Inferior parietal cortex (tissue), 1 donor: ENCODE measurements at regions not wholly inside any gene's neighbourhood (a gene's known extent, or its start where the extent isn't known, plus 50 kb on each side); places are given as distances from the start of the nearest gene placed in this dataset.

ENCODE experiments used
- DNase-seq: peaks from one replicate; pipeline ENCODE4 v3.0.0-alpha.2; 2016; ENCODE audit errors: extremely low spot score

- DNase-seq = no peak
Observed at GRCh38 chrX:69083801-69084200, 81.5 kb downstream of the PJA1 start.

GRCh38 chrX:69083361-69083760, 81.9 kb downstream of the PJA1 start:
- DNase-seq = no peak

- DNase-seq = no peak
Observed at GRCh38 chrX:69082753-69083150, 82.5 kb downstream of the PJA1 start.

GRCh38 chrX:69082055-69082752, 83.0 kb downstream of the PJA1 start:
- DNase-seq = no peak

GRCh38 chrX:69080855-69081465, 84.3 kb downstream of the PJA1 start:
- no peak for DNase-seq

- DNase-seq = no peak
Observed at GRCh38 chrX:69079268-69079667, 86.0 kb downstream of the PJA1 start.

GRCh38 chrX:69077895-69078455, 87.3 kb downstream of the PJA1 start:
- no peak for DNase-seq

GRCh38 chrX:69076088-69076487, 89.2 kb downstream of the PJA1 start:
- DNase-seq = no peak

GRCh38 chrX:69074726-69075125, 90.5 kb downstream of the PJA1 start:
- no peak for DNase-seq

- DNase-seq = no peak
Observed at GRCh38 chrX:69073721-69074120, 91.5 kb downstream of the PJA1 start.

GRCh38 chrX:69073241-69073640, 92.0 kb downstream of the PJA1 start:
- DNase-seq = no peak

- no peak for DNase-seq
Observed at GRCh38 chrX:69072486-69073006, 92.7 kb downstream of the PJA1 start.

GRCh38 chrX:69070949-69071650, 94.2 kb downstream of the PJA1 start:
- no peak for DNase-seq

- no peak for DNase-seq
Observed at GRCh38 chrX:69069876-69070275, 95.4 kb downstream of the PJA1 start.

GRCh38 chrX:69069086-69069445, 96.2 kb downstream of the PJA1 start:
- no peak for DNase-seq

GRCh38 chrX:69068301-69069085, 96.8 kb downstream of the PJA1 start:
- no peak for DNase-seq

- no peak for DNase-seq
Observed at GRCh38 chrX:69067841-69068240, 97.4 kb downstream of the PJA1 start.

- DNase-seq = no peak
Observed at GRCh38 chrX:69066966-69067525, 98.2 kb downstream of the PJA1 start.

GRCh38 chrX:69066021-69066757, 99.1 kb downstream of the PJA1 start:
- no peak for DNase-seq

GRCh38 chrX:69065451-69065850, 99.8 kb downstream of the PJA1 start:
- DNase-seq = no peak

GRCh38 chrX:69063486-69063885, 101.8 kb downstream of the PJA1 start:
- no peak for DNase-seq
